Omental fat pad (tissue), 3 donors: ENCODE measurements at regions not wholly inside any gene's neighbourhood (a gene's known extent, or its start where the extent isn't known, plus 50 kb on each side); places are given as distances from the start of the nearest gene placed in this dataset.
"Not testable (repeated sequence)": the region's sequence is repeated elsewhere in the genome, so short reads cannot be mapped to it uniquely, and the experiment has no call there.

Experiments used
- ATAC-seq: fragments of 150-250 bp; one replicate; pipeline ENCODE4 v1.9.1; 2016; ENCODE audit warnings: mild to moderate bottlenecking, moderate library complexity; ENCODE audit not compliant: low FRiP score
- DNase-seq: peaks from one replicate; pipeline ENCODE4 v3.0.0-alpha.2; 2019; ENCODE audit warnings: low spot score
- CTCF ChIP-seq, 3 donors: fragments of 450-650 bp; IDR thresholded peaks; one replicate each; pipeline ENCODE4 v1.5.1; 2016 to 2017; ENCODE audit warnings: antibody characterized with exemption in 3 of 3, mild to moderate bottlenecking in 3 of 3, moderate library complexity in 2 of 3

- no peak for ATAC-seq
- DNase-seq, result no peak
- TF ChIP-seq CTCF (IDR thresholded peaks at IDR 0.05), result no peak
Measured at GRCh38 chr3:15998911-15999310, 175.6 kb upstream of the GALNT15 start.

GRCh38 chr3:16004812-16005211 is 169.7 kb upstream of the GALNT15 start:
- DNase-seq, result no peak
- no peak for TF ChIP-seq CTCF (IDR thresholded peaks at IDR 0.05)
- no peak for ATAC-seq

- ATAC-seq, result no peak
- no peak for DNase-seq
- TF ChIP-seq CTCF (IDR thresholded peaks at IDR 0.05), result no peak
Measured at GRCh38 chr3:16011376-16011775, 163.1 kb upstream of the GALNT15 start.

GRCh38 chr3:16012086-16012485 is 162.4 kb upstream of the GALNT15 start:
- TF ChIP-seq CTCF (IDR thresholded peaks at IDR 0.05), result no peak
- no peak for ATAC-seq
- DNase-seq, result no peak

GRCh38 chr3:16013568-16013967 is 160.9 kb upstream of the GALNT15 start:
- ATAC-seq (no peak), DNase-seq (no peak)
- TF ChIP-seq CTCF (IDR thresholded peaks at IDR 0.05), result no peak

GRCh38 chr3:16021801-16022200 is 152.7 kb upstream of the GALNT15 start:
- not testable (repeated sequence) for DNase-seq, ATAC-seq

GRCh38 chr3:16023881-16024280 is 150.6 kb upstream of the GALNT15 start:
- not testable (repeated sequence) for DNase-seq, ATAC-seq

- no peak for ATAC-seq
- no peak for TF ChIP-seq CTCF (IDR thresholded peaks at IDR 0.05)
- no peak for DNase-seq
Measured at GRCh38 chr3:16024548-16024947, 149.9 kb upstream of the GALNT15 start.
